H1 (cell line): ENCODE measurements at regions not wholly inside any gene's neighbourhood (a gene's known extent, or its start where the extent isn't known, plus 50 kb on each side); places are given as distances from the start of the nearest gene placed in this dataset.

Experiments
- CTCF ChIA-PET: fragments of 300-600 bp; sonication (Branson Sonifier 250); formaldehyde crosslinking; loops from one replicate; lab custom pipeline; 2021; ENCODE audit not compliant: partially characterized antibody; lab: Charles Lee
- POLR2A ChIA-PET: fragments of 300-600 bp; sonication (Branson Sonifier 250); formaldehyde crosslinking; loops from one replicate; lab custom pipeline; 2021; ENCODE audit warnings: inconsistent platforms; ENCODE audit not compliant: partially characterized antibody; lab: Charles Lee
- DNase-seq, 2 experiments: peaks; one replicate each; pipeline versions ENCODE4 v3.0.0 to v3.0.0-alpha.2; 2010 to 2022; ENCODE audit warnings: low spot score in 2 of 2, low read depth in 1 of 2, mixed read lengths in 1 of 2
- FAIRE-seq: peaks from 2 replicates; lab custom pipeline; 2011; peaks lifted over from hg19 to GRCh38; lab: Jason Lieb, UNC
- H2AFZ ChIP-seq: 2 replicates; pipeline ENCODE4 v1.8.1; 2012; ENCODE audit warnings: low read length, inconsistent platforms
- H2AK5ac ChIP-seq: 2 replicates; pipeline ENCODE4 v1.6.1; 2013; ENCODE audit warnings: low read depth, low read length
- H2BK120ac ChIP-seq: replicated peaks from 2 replicates; pipeline ENCODE3; 2013; ENCODE audit warnings: low read depth, low read length, inconsistent platforms
- H2BK12ac ChIP-seq: 2 replicates; pipeline ENCODE4 v1.6.1; 2013; ENCODE audit warnings: low read depth, low read length
- H2BK15ac ChIP-seq: 2 replicates; pipeline ENCODE4 v1.6.1; 2013; ENCODE audit warnings: low read length
- H2BK20ac ChIP-seq: 2 replicates; pipeline ENCODE4 v1.6.1; 2013; ENCODE audit warnings: low read length
- H2BK5ac ChIP-seq: 2 replicates; pipeline ENCODE4 v1.6.1; 2013; ENCODE audit warnings: low read depth, low read length
- H3K14ac ChIP-seq: 2 replicates; pipeline ENCODE4 v1.6.1; 2013; ENCODE audit warnings: inconsistent platforms; ENCODE audit not compliant: insufficient read length
- H3K18ac ChIP-seq: 2 replicates; pipeline ENCODE4 v1.6.1; 2013; ENCODE audit warnings: low read length; ENCODE audit errors: extremely low read depth
- H3K23ac ChIP-seq: 2 replicates; pipeline ENCODE4 v1.6.1; 2013; ENCODE audit warnings: inconsistent platforms; ENCODE audit not compliant: insufficient read length
- H3K23me2 ChIP-seq: 2 replicates; pipeline ENCODE4 v1.6.1; 2013; ENCODE audit warnings: low read depth, low read length
- H3K27ac ChIP-seq: 2 replicates; pipeline ENCODE4 v1.6.1; 2011; ENCODE audit warnings: low read depth, low read length, inconsistent platforms
- H3K27me3 ChIP-seq, 4 experiments: replicated peaks in 1 of 4; 1 replicate in 1 of 4; 2 replicates in 3 of 4; pipeline versions ENCODE4 v1.6.1 to v1.8.1; 2011 to 2013; ENCODE audit warnings: low read length in 3 of 4, mild to moderate bottlenecking in 3 of 4, inconsistent platforms in 2 of 4, mixed read lengths in 2 of 4, moderate library complexity in 1 of 4; ENCODE audit not compliant: control insufficient read depth in 3 of 4, insufficient read depth in 3 of 4; ENCODE audit errors: extremely low read depth in 1 of 4
- H3K36me3 ChIP-seq, 4 experiments: 2 replicates each; pipeline versions ENCODE4 v1.6.1 to v1.8.1; 2011 to 2013; ENCODE audit warnings: mild to moderate bottlenecking in 4 of 4, low read length in 3 of 4, moderate library complexity in 2 of 4, control low read depth in 1 of 4, inconsistent platforms in 1 of 4; ENCODE audit not compliant: insufficient read depth in 4 of 4, control insufficient read depth in 2 of 4
- H3K4ac ChIP-seq: replicated peaks from 2 replicates; pipeline ENCODE3; 2013; ENCODE audit warnings: low read length, low read depth, mixed read lengths, inconsistent platforms; ENCODE audit not compliant: insufficient read length
- H3K4me1 ChIP-seq, 4 experiments: replicated peaks in 1 of 4; 1 replicate in 1 of 4; 2 replicates in 3 of 4; pipeline versions ENCODE4 v1.6.1 to v1.8.1; 2011 to 2013; ENCODE audit warnings: low read length in 3 of 4, inconsistent platforms in 2 of 4, mixed read lengths in 1 of 4; ENCODE audit not compliant: insufficient read depth in 4 of 4, control insufficient read depth in 3 of 4
- H3K4me2 ChIP-seq, 2 experiments: 2 replicates each; pipeline versions ENCODE4 v1.6.1 to v1.8.1; 2011 to 2013; ENCODE audit warnings: low read depth in 2 of 2, low read length in 2 of 2, control low read depth in 1 of 2, inconsistent platforms in 1 of 2, mild to moderate bottlenecking in 1 of 2; ENCODE audit not compliant: insufficient read depth in 1 of 2
- H3K4me3 ChIP-seq, 4 experiments: fragments of 200-600, 300-600 bp in 1 of 4; sonication (generic), shearing (Covaris generic), sonication (Bioruptor Twin) in 1 of 4; 2 replicates each; pipeline versions ENCODE4 v1.5.1 to v1.8.1; 2011 to 2016; ENCODE audit warnings: low read length in 4 of 4, low read depth in 3 of 4, control low read depth in 2 of 4, inconsistent platforms in 2 of 4, mild to moderate bottlenecking in 2 of 4, mixed read lengths in 1 of 4, moderate library complexity in 1 of 4; ENCODE audit not compliant: insufficient read depth in 2 of 4; ENCODE audit errors: extremely low read depth in 1 of 4
- H3K56ac ChIP-seq: replicated peaks from 2 replicates; pipeline ENCODE3; 2013; ENCODE audit warnings: low read depth, mild to moderate bottlenecking, mixed read lengths, low read length, inconsistent platforms; ENCODE audit not compliant: insufficient read length
- H3K79me1 ChIP-seq: 2 replicates; pipeline ENCODE4 v1.6.1; 2013; ENCODE audit warnings: low read depth, low read length, control low read depth
- H3K79me2 ChIP-seq, 2 experiments: 2 replicates each; pipeline versions ENCODE4 v1.6.1 to v1.8.1; 2012 to 2013; ENCODE audit warnings: low read length in 2 of 2, mild to moderate bottlenecking in 2 of 2, inconsistent platforms in 1 of 2; ENCODE audit not compliant: insufficient read depth in 2 of 2, control insufficient read depth in 1 of 2
- H3K9ac ChIP-seq, 4 experiments: replicated peaks in 1 of 4; 1 replicate in 1 of 4; 2 replicates in 3 of 4; pipeline versions ENCODE4 v1.6.1 to v1.8.1; 2011 to 2013; ENCODE audit warnings: low read depth in 3 of 4, low read length in 3 of 4, control low read depth in 2 of 4, mild to moderate bottlenecking in 2 of 4, moderate library complexity in 2 of 4, inconsistent platforms in 1 of 4; ENCODE audit errors: extremely low read depth in 1 of 4
- H3K9me3 ChIP-seq, 2 experiments: 2 replicates each; pipeline versions ENCODE4 v1.6.1 to v1.8.1; 2012 to 2013; ENCODE audit warnings: mild to moderate bottlenecking in 2 of 2, moderate library complexity in 2 of 2, control low read depth in 1 of 2, inconsistent platforms in 1 of 2, low read depth in 1 of 2, low read length in 1 of 2, mixed read lengths in 1 of 2; ENCODE audit not compliant: insufficient read depth in 2 of 2
- H4K20me1 ChIP-seq, 2 experiments: replicated peaks in 1 of 2; 2 replicates each; pipeline versions ENCODE3 to v1.8.1; 2011 to 2013; ENCODE audit warnings: inconsistent platforms in 2 of 2, low read length in 2 of 2, mild to moderate bottlenecking in 1 of 2; ENCODE audit not compliant: insufficient read depth in 2 of 2, control insufficient read depth in 1 of 2
- H4K5ac ChIP-seq: 2 replicates; pipeline ENCODE4 v1.6.1; 2013; ENCODE audit warnings: low read length, low read depth, mixed read lengths, inconsistent platforms; ENCODE audit not compliant: insufficient read length
- H4K8ac ChIP-seq: 2 replicates; pipeline ENCODE4 v1.8.0; 2013; ENCODE audit warnings: mild to moderate bottlenecking, moderate library complexity, low read length, inconsistent platforms; ENCODE audit not compliant: insufficient read depth; ENCODE audit errors: extremely low read depth
- H4K91ac ChIP-seq: replicated peaks from 2 replicates; pipeline ENCODE3; 2013; ENCODE audit warnings: low read length, mixed read lengths, inconsistent platforms; ENCODE audit not compliant: insufficient read length
- GTF2F1 ChIP-seq: IDR thresholded peaks from 2 replicates; pipeline ENCODE4 v1.6.1; 2012; ENCODE audit warnings: low read depth, low read length, improper control_type of control experiment, borderline replicate concordance
- NRF1 ChIP-seq: IDR thresholded peaks from 2 replicates; pipeline ENCODE4 v1.6.1; 2011; ENCODE audit warnings: mild to moderate bottlenecking, low read depth, low read length, improper control_type of control experiment
- POLR2A ChIP-seq, 2 experiments: IDR thresholded peaks; 1 replicate in 1 of 2; 2 replicates in 1 of 2; pipeline ENCODE4 v1.6.1; 2011; ENCODE audit warnings: low read depth in 2 of 2, low read length in 2 of 2, mild to moderate bottlenecking in 2 of 2; ENCODE audit errors: control extremely low read depth in 1 of 2
- WGBS, 2 experiments: shearing (Covaris generic) in 1 of 2; methylation state at CpG; one replicate each; pipeline versions ENCODE4 v1.1.6 to v1.1.7; 2013 to 2015; ENCODE audit warnings: low lambda C conversion rate in 2 of 2, mixed read lengths in 2 of 2, inconsistent platforms in 1 of 2, low coverage in 1 of 2, missing lambda C conversion rate in 1 of 2; ENCODE audit not compliant: insufficient replicate concordance in 2 of 2, insufficient coverage in 1 of 2, insufficient read length in 1 of 2; ENCODE audit errors: extremely low coverage in 1 of 2, missing lambda C conversion rate in 1 of 2; 5-methylcytosine and 5-hydroxymethylcytosine counted together

- Histone ChIP-seq H3K27me3 (peaks cover 0 to 2% (median 0%) of the 10 kb centered on the region in 4 experiments; a peak in 1 of 7 replicates), H2BK20ac (no peak overlapping the region), H3K9ac (no peak overlapping the region), H4K91ac (no peak overlapping the region), H3K4me3 (no peak overlapping the region), H3K9me3 (no peaks in the 10 kb centered on the region), H3K23me2 (no peaks in the 10 kb centered on the region; the same call in 1 of the 2 replicates), H3K4me2 (no peak overlapping the region), H4K5ac (no peak overlapping the region), H4K20me1 (no peaks in the 10 kb centered on the region), H3K23ac (peak overlapping the region; percentile 79), H4K8ac (no peak overlapping the region), H3K79me2 (no peaks in the 10 kb centered on the region), H3K4ac (no peak overlapping the region), H3K56ac (no peak overlapping the region), H2BK120ac (no peak overlapping the region), H2BK15ac (no peak overlapping the region), H3K14ac (no peak overlapping the region), H2AK5ac (no peak overlapping the region), H3K18ac (no peak overlapping the region), H2AFZ (no peak overlapping the region), H3K36me3 (no peaks in the 10 kb centered on the region), H3K27ac (no peak overlapping the region), H2BK12ac (no peak overlapping the region), H3K4me1 (peaks cover 0 to 7% (median 0%) of the 10 kb centered on the region in 4 experiments; a peak in 2 of 7 replicates), H2BK5ac (no peak overlapping the region), H3K79me1 (no peaks in the 10 kb centered on the region)
- WGBS, 2 experiments = 98% methylated on average over 3 of the region's 3 CpGs; no CpG with 5 or more reads in 1 of the 2 experiments
- ChIA-PET CTCF (interaction anchor here (0.9 to 1.7 kb wide), 3 partner anchors 9 to 194 kb away, joined by 3 to 5 read pairs (median 3); no protein-coding TSS in a partner anchor), POLR2A (no interaction called here)
- DNase-seq = no peak
- no peak for FAIRE-seq
- TF ChIP-seq GTF2F1 (no peak), POLR2A (IDR thresholded peaks at IDR 0.05; ENCODE audit: control extremely low read depth in 1 of 2, low read depth in 2 of 2, low read length in 2 of 2) (no peak), NRF1 (no peak)
These were observed 738.1 kb downstream of the QKI start for GRCh38 chr6:164152611-164153010.
